Immature natural killer cell (primary cell): ENCODE measurements at regions not wholly inside any gene's neighbourhood (a gene's known extent, or its start where the extent isn't known, plus 50 kb on each side); places are given as distances from the start of the nearest gene placed in this dataset.
"Not testable (repeated sequence)": the region's sequence is repeated elsewhere in the genome, so short reads cannot be mapped to it uniquely, and the experiment has no call there.

ENCODE experiments used
- DNase-seq, 3 donors: peaks; one replicate each; pipeline ENCODE4 v3.0.0; 2022; ENCODE audit warnings: mixed read lengths in 1 of 3
- H3K27ac Mint-ChIP-seq, 6 donors: one replicate each; pipeline ENCODE4 v1.8.0; 2020; ENCODE audit warnings: mixed read lengths in 6 of 6, mild to moderate bottlenecking in 5 of 6, inconsistent platforms in 4 of 6, moderate library complexity in 3 of 6
- H3K27me3 Mint-ChIP-seq, 3 donors: one replicate each; pipeline ENCODE4 v1.8.0; 2020 to 2021; ENCODE audit warnings: low read depth in 3 of 3, mild to moderate bottlenecking in 3 of 3, mixed read lengths in 3 of 3, moderate library complexity in 3 of 3, inconsistent platforms in 1 of 3
- H3K36me3 Mint-ChIP-seq, 3 donors: one replicate each; pipeline ENCODE4 v1.8.0; 2020; ENCODE audit warnings: mixed read lengths in 3 of 3, inconsistent platforms in 2 of 3, mild to moderate bottlenecking in 2 of 3
- H3K4me1 Mint-ChIP-seq, 2 donors: one replicate each; pipeline ENCODE4 v1.8.0; 2020; ENCODE audit warnings: inconsistent platforms in 2 of 2, mild to moderate bottlenecking in 2 of 2, mixed read lengths in 2 of 2, moderate library complexity in 1 of 2
- H3K4me3 Mint-ChIP-seq, 5 donors: one replicate each; pipeline ENCODE4 v1.8.0; 2020; ENCODE audit warnings: mild to moderate bottlenecking in 5 of 5, mixed read lengths in 5 of 5, inconsistent platforms in 3 of 5, moderate library complexity in 3 of 5
- H3K9me3 Mint-ChIP-seq, 6 donors: one replicate each; pipeline ENCODE4 v1.8.0; 2020; ENCODE audit warnings: mild to moderate bottlenecking in 6 of 6, mixed read lengths in 6 of 6, inconsistent platforms in 4 of 6, moderate library complexity in 3 of 6

DNA sequence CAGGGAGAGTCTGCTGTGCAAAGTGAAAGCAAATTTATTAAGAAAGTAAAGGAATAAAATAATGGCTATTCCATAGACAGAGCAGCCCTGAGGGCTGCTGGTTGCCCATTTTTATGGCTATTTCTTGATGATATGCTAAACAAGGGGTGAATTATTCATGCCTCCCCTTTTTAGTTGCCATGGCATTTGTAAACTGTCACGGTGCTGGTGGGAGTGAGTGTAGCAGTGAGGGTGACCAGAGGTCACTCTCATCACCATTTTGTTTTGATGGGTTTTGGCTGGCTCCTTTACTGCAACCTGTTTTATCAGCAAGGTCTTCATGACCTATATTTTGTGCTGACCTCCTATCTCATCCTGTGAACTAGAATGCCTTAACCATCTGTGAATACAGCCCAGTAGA, 518.9 kb upstream of the HS3ST1 start:
- H3K9me3 Mint-ChIP-seq, result peaks cover 2 to 16% (median 4%) of the 10 kb centered on the region in 6 donors
- not testable (repeated sequence) for H3K27ac Mint-ChIP-seq, H3K27me3 Mint-ChIP-seq, H3K36me3 Mint-ChIP-seq, H3K4me3 Mint-ChIP-seq, H3K4me1 Mint-ChIP-seq, DNase-seq

DNA sequence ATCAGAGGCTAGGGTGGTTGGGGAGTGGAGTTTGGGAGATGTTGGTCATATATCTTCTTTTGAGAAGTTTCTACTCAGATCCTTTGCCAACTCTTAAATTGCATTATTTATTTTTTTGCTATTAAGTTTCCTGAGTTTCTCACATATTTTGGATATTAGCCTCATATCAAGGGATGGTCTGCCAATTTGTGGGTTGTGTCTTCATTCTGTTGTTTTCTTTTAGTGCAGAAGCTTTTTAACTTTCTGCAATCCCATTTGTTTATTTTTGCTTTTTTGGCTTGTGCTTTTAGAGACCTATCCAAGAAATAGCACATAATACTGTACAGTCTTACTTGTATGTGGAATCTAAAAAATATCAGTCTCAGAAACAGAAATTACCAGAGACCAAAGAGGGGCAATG, 509.2 kb upstream of the HS3ST1 start:
- H3K36me3 Mint-ChIP-seq, result no peaks in the 10 kb centered on the region
- no peak for DNase-seq
- no peaks in the 10 kb centered on the region for H3K4me1 Mint-ChIP-seq
- H3K27me3 Mint-ChIP-seq, result no peaks in the 10 kb centered on the region
- peaks cover 0 to 18% (median 2%) of the 10 kb centered on the region in 6 donors for H3K9me3 Mint-ChIP-seq
- H3K27ac Mint-ChIP-seq, result no peak overlapping the region
- no peak overlapping the region for H3K4me3 Mint-ChIP-seq

DNA sequence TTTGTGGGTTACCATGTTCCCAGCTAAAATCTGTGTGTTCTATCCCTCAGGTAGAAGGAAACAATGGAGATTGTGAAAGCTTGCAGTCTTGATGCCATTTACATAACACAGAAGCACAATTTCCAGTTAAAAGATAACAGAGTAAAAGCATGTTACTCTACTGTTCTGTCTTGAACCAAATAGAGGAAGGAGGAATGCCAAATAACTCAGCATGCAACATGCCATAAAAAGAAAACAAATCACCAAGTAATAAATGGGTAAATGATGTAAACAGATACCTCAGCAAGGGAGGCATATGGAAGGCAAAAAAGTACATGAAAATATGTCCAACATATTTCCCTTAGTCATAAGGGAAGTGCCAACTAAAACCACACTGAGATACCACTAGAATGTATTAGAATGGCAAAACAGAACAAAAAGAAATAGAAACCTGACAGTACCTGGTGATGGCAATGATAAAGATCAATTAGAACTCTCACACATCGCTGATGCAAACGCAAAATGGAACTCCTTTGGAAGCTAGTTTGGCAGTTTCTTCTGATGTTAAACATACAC, 502.6 kb upstream of the HS3ST1 start:
- H3K36me3 Mint-ChIP-seq, result no peaks in the 10 kb centered on the region

DNA sequence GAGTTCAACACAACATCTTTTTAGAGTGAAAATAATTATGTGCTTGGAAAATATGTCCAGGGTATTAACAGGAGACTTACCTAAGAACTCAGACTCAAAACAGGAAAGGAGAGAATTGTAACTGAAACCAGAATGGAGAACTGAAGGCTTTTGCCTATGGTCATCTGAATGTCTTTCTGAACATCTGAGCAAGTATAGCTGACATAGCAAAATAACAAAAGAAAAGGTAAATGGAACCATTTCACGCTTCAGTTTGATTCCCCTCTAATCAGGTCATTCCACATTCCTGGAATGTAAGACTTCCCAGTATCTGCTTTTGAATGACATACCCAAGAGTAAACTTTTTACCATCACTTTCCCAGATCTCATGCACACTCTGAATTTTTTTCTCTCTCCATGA, 500.4 kb upstream of the HS3ST1 start:
- DNase-seq, result no peak
- H3K4me1 Mint-ChIP-seq, result no peaks in the 10 kb centered on the region
- no peak overlapping the region for H3K4me3 Mint-ChIP-seq
- H3K27ac Mint-ChIP-seq, result no peak overlapping the region
- no peaks in the 10 kb centered on the region for H3K36me3 Mint-ChIP-seq
- H3K9me3 Mint-ChIP-seq, result peaks cover 0 to 15% (median 3%) of the 10 kb centered on the region in 6 donors
- peaks cover 0 to 2% (median 0%) of the 10 kb centered on the region in 3 donors for H3K27me3 Mint-ChIP-seq

More for the DNA sequence above, 502.6 kb upstream of the HS3ST1 start:
- no peaks in the 10 kb centered on the region for H3K4me1 Mint-ChIP-seq
- DNase-seq, result no peak
- H3K9me3 Mint-ChIP-seq, result peaks cover 0 to 16% (median 2%) of the 10 kb centered on the region in 6 donors
- peaks cover 0 to 2% (median 0%) of the 10 kb centered on the region in 3 donors for H3K27me3 Mint-ChIP-seq
- H3K4me3 Mint-ChIP-seq, result no peak overlapping the region
- H3K27ac Mint-ChIP-seq, result no peak overlapping the region

DNA sequence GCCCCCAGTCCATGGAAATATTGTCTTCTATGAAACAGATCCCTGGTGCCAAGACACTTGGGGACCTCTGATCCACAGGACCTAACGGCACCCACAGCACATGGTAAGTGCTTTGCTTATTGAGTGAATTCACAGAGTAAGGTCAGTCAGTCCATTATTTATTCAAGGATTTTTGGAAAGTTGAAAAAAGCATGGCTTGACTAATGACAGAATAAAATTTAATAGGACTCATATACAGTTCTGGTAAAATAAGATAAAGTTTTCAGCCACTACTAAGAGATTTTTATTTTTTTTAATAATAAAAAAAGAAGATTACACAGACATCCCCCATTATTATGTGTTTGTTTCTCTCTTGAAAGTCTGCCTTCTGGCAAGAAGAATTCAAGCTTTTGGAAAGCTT, 490.6 kb upstream of the HS3ST1 start:
- Mint-ChIP-seq H3K4me3 (no peak overlapping the region), H3K27me3 (no peaks in the 10 kb centered on the region), H3K9me3 (peaks cover 0 to 18% (median 8%) of the 10 kb centered on the region in 6 donors), H3K27ac (no peak overlapping the region), H3K36me3 (no peaks in the 10 kb centered on the region), H3K4me1 (no peaks in the 10 kb centered on the region)
- no peak for DNase-seq

DNA sequence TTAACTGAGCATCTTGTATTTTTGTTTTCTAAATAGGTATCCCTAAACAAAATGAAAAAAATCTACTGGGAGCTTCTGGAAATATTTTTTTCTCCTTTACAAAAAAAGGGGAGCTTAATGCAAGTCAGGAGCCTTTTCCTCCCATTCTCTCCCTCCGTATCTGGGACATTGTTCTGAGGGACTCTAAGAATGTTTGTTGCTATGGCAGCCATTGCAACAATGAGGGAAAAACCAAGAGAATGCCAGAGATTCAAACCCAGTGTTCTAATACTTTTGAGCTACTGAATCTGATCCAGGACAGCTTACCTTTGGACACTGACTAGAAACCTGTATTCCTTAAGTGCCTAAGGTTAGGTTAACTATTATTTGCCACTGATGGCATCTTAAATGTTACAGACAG, 485.7 kb upstream of the HS3ST1 start:
- peaks cover 0 to 28% (median 8%) of the 10 kb centered on the region in 6 donors for H3K9me3 Mint-ChIP-seq
- H3K36me3 Mint-ChIP-seq, result no peaks in the 10 kb centered on the region
- H3K4me1 Mint-ChIP-seq, result no peaks in the 10 kb centered on the region
- H3K27ac Mint-ChIP-seq, result no peak overlapping the region
- H3K4me3 Mint-ChIP-seq, result no peak overlapping the region
- no peak for DNase-seq
- no peaks in the 10 kb centered on the region for H3K27me3 Mint-ChIP-seq

DNA sequence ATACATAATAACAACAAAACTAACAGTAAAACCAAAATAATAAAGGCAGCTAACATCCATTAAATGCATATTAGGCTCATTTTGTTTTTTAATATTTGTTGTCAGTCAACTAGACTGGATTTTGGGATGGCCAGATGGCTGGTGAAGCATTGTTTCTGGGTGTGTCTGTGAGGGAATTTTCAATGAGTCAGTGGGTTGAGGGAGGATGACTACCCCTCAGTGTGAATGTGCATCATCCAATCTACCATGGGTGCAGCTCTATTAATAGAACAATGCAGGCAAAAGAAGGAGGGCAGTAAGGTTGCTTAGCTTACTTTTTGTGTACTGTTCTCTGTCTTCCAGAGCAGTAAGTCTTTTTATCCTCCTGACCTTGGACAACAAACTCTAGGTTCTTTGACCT, 484.2 kb upstream of the HS3ST1 start:
- Mint-ChIP-seq H3K9me3 (peaks cover 1 to 28% (median 9%) of the 10 kb centered on the region in 6 donors), H3K27me3 (no peaks in the 10 kb centered on the region), H3K36me3 (no peaks in the 10 kb centered on the region), H3K4me1 (no peaks in the 10 kb centered on the region), H3K27ac (no peak overlapping the region), H3K4me3 (no peak overlapping the region)
- DNase-seq, result no peak

DNA sequence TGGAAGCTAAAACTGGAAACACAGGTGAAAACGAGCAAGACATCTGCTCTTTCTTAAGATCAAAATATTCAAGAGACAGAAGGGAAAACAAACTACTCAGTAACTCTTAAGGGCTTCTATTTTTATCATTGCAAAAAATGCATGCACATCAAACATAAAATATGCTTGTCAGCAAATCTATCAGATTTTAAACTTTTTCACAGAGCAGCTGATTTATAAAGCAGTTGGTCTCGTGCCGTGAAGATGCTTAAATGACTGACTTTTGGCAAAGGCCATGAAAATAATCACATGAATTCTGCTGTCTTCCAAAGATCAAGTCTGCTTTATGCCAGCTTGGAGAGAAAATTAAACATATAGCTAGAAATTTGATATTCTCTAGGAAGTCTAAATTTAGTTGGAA, 482.1 kb upstream of the HS3ST1 start:
- Mint-ChIP-seq H3K9me3 (peaks cover 2 to 21% (median 11%) of the 10 kb centered on the region in 6 donors), H3K27me3 (peaks cover 0 to 3% (median 0%) of the 10 kb centered on the region in 3 donors), H3K4me1 (no peaks in the 10 kb centered on the region)

DNA sequence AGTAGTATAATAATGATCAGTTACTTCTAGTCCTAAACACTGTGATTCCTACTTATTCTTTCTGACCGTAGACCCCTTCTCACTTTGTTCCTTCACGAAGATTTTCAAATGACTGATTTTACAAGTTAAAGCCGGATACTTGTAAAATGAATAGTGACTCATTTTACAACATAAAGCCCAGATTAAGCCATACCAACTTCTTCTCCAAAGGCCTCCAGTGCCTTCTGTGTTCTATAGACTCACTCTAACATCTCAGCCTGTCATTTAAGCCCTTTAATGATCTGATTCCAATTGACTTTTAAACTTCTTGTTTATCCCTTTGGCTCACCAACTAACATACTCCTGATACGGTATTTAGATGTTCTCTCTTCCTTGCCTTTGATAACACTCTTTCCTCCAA, 480.0 kb upstream of the HS3ST1 start:
- Mint-ChIP-seq H3K9me3 (peaks cover 1 to 11% (median 9%) of the 10 kb centered on the region in 6 donors), H3K27ac (no peak overlapping the region), H3K4me1 (no peaks in the 10 kb centered on the region), H3K36me3 (no peaks in the 10 kb centered on the region), H3K4me3 (no peak overlapping the region), H3K27me3 (peaks cover 0 to 3% (median 2%) of the 10 kb centered on the region in 3 donors)
- DNase-seq, result no peak

More for the DNA sequence above, 482.1 kb upstream of the HS3ST1 start:
- H3K4me3 Mint-ChIP-seq, result no peak overlapping the region
- DNase-seq, result no peak
- H3K27ac Mint-ChIP-seq, result no peak overlapping the region
- no peaks in the 10 kb centered on the region for H3K36me3 Mint-ChIP-seq

DNA sequence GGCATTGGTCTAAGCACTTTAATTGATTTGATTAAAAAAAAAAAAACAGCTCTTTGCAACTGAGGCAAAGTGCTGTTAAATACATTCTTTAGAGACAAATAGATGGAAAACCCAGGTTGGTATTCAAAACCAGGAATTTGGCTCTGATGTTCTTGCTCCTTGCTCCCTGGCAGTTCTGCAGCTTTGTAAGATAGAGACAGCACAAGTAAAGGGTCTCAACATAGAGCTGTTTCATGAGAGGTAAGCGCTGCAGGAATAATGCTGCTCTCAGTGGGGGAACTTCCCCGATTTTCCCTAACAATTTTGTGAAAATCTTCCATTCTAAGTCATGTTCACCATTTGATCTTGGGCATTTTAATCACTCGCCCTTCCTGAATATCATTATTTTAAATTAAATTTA, 479.5 kb upstream of the HS3ST1 start:
- Mint-ChIP-seq H3K27ac (no peak overlapping the region), H3K36me3 (no peaks in the 10 kb centered on the region), H3K9me3 (peaks cover 0 to 11% (median 7%) of the 10 kb centered on the region in 6 donors), H3K27me3 (peaks cover 0 to 3% (median 2%) of the 10 kb centered on the region in 3 donors), H3K4me1 (no peaks in the 10 kb centered on the region), H3K4me3 (no peak overlapping the region)
- no peak for DNase-seq

DNA sequence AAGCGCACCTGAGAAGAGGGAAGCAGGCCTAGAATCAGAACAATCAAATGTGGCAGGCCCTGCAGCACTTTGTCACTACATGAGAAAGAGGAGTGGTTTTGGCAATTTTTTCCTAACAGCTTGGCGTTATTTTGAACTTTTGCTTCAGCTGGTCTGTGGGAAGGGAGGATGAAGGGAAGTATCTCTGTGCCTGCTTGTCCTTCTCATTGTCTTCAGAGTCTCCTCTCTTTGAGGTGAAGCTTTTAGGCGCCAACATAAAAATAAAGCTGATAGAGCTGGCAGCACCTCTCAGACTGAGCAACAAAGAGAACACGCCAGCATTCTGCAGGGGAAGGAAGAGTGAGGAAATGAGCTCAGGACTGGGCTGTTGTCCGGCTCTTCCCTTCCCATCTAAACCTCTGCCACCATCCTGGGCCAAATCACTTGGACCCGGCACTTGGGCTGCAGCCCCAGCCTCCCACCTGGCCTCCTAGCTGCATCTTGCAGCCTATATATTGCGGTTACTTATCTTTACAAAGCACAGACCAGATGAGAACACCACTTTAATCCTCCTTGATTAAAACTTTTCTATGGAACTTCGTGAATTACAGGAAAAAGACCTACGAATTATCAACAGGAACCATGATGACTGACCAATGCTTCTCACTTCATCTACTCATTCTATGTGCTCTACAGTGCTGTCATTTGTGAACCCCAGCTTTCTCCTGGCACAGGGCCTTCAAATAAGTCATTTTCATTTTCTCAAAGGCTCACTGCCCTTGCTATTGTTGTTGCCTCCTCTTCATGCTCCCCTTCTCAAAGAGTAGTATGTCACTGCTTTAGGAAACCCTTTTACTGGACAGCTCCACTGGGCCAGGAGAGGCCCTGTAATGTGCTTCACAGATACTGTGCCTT, 476.4 kb upstream of the HS3ST1 start:
- H3K4me1 Mint-ChIP-seq, result no peaks in the 10 kb centered on the region
- H3K27me3 Mint-ChIP-seq, result peaks cover 0 to 3% (median 3%) of the 10 kb centered on the region in 3 donors
- no peak overlapping the region for H3K4me3 Mint-ChIP-seq
- H3K9me3 Mint-ChIP-seq, result peaks cover 0 to 11% (median 7%) of the 10 kb centered on the region in 6 donors
- no peak for DNase-seq
- no peaks in the 10 kb centered on the region for H3K36me3 Mint-ChIP-seq
- H3K27ac Mint-ChIP-seq, result no peak overlapping the region

DNA sequence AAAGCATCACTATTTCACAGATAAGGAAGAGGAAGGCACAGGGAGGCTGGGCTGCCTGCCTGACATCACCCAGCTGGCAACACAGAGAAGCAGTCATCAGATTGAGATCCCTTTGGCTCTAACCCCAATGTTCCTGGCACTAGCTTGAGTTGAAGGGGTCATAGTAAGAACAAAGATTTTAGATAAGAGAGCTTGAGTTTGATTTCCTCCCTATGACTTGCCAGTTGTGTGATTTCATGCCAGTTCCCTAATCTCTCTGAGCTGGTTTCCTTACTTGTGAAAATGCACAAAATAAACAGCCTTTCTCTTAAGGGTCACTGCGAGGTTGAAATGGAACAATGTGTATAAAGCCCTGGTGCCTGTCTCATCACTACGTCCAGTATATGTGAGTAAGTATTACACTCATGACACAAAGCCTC, 475.4 kb upstream of the HS3ST1 start:
- Mint-ChIP-seq H3K27me3 (peaks cover 0 to 3% (median 3%) of the 10 kb centered on the region in 3 donors), H3K36me3 (no peaks in the 10 kb centered on the region), H3K4me3 (no peak overlapping the region), H3K9me3 (peaks cover 0 to 11% (median 8%) of the 10 kb centered on the region in 6 donors), H3K4me1 (no peaks in the 10 kb centered on the region), H3K27ac (no peak overlapping the region)
- DNase-seq, result no peak

DNA sequence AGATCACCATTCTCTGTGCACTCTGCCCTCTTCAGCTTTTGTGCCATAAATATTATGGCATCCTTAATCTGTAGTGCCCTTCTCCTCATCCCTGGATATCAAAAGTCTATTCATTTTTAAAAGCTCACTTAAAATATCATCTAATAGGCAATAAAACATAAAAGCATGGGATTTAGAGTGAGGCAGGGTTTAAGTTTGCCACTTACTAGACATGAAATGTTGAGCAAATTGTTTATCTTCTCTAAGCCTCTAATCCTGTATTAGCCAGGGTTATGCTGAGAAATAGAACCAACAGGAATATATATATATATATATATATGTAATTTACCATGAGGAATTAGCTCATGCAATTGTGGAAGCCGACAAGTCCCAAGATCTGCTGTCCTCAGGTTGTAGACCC, 472.4 kb upstream of the HS3ST1 start:
- no peaks in the 10 kb centered on the region for H3K36me3 Mint-ChIP-seq
- H3K4me3 Mint-ChIP-seq, result no peak overlapping the region
- H3K27me3 Mint-ChIP-seq, result peaks cover 0 to 3% (median 0%) of the 10 kb centered on the region in 3 donors
- H3K27ac Mint-ChIP-seq, result no peak overlapping the region
- H3K9me3 Mint-ChIP-seq, result peaks cover 4 to 30% (median 10%) of the 10 kb centered on the region in 6 donors
- no peaks in the 10 kb centered on the region for H3K4me1 Mint-ChIP-seq
- DNase-seq, result no peak

DNA sequence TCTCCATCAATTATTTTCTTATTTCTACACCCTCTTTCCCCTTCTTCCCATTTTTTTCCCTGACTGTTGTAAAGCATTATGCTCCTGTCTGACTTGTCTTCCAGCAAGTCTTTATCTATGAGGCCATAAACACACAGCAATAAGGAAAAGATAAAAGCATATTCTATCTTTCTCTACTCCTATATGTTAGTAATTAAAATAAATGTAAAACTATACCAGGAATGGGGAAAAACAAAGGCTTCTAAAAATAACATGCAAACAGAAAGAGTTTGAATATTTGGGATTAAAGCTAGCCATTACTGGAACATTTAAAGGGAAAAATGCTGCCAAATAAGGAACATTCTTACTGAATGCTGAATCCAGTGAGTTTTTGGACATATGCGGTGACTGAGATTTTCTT, 471.7 kb upstream of the HS3ST1 start:
- Mint-ChIP-seq H3K9me3 (peaks cover 4 to 30% (median 8%) of the 10 kb centered on the region in 6 donors), H3K27me3 (peaks cover 0 to 1% (median 0%) of the 10 kb centered on the region in 3 donors), H3K27ac (no peak overlapping the region), H3K4me1 (no peaks in the 10 kb centered on the region), H3K4me3 (no peak overlapping the region), H3K36me3 (no peaks in the 10 kb centered on the region)
- DNase-seq, result no peak
